Gastrocnemius medialis (tissue), 4 donors: ENCODE measurements at regions not wholly inside any gene's neighbourhood (a gene's known extent, or its start where the extent isn't known, plus 50 kb on each side); places are given as distances from the start of the nearest gene placed in this dataset.

Experiments used
- CTCF ChIP-seq, 5 experiments: fragments of 450-650 bp in 3 of 5; fragments of 200-600 bp in 2 of 5; sonication (generic) in 2 of 5; IDR thresholded peaks in 4 of 5; conservative IDR thresholded peaks in 1 of 5; 1 replicate in 4 of 5; 2 replicates in 1 of 5; pipeline ENCODE4 v1.5.1; 2016 to 2019; ENCODE audit warnings: antibody characterized with exemption in 5 of 5, mild to moderate bottlenecking in 3 of 5, moderate library complexity in 3 of 5
- POLR2A ChIP-seq, 2 donors: fragments of 450-650 bp; IDR thresholded peaks; one replicate each; pipeline ENCODE4 v1.6.1; 2017; ENCODE audit warnings: antibody characterized with exemption in 2 of 2, mild to moderate bottlenecking in 2 of 2, moderate library complexity in 2 of 2

DNA sequence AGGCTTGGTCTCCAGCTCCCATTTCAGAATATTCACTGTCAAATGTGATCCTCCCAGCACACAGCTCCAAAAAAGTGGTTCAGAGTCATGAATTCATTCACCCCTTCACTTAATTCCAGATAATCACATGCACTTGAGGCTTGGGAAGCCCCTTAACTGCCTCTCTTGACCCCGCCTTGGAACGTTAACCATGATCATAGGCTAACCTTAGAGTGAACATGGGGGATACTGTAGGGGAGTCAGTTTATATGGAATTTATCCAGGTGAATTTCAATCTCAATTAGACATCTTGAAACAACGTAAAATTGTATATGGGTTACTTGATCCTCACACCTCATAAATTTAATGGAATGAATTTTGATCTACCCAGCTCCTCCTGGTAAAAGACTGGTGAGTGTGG is 346.8 kb upstream of the ARID1B start:
- TF ChIP-seq POLR2A (IDR thresholded peaks at IDR 0.05) = no peak
- no peak for TF ChIP-seq CTCF (IDR thresholded peaks at IDR 0.05 in 4 of 5, conservative IDR thresholded peaks at IDR 0.05 in 1 of 5)
